HCEC 1CT (cell line): ENCODE measurements at regions not wholly inside any gene's neighbourhood (a gene's known extent, or its start where the extent isn't known, plus 50 kb on each side); places are given as distances from the start of the nearest gene placed in this dataset.
"Not testable (repeated sequence)": the region's sequence is repeated elsewhere in the genome, so short reads cannot be mapped to it uniquely, and the experiment has no call there.

Experiments
- DNase-seq: peaks from one replicate; pipeline ENCODE4 v3.0.0-alpha.2; 2017

- DNase-seq: not testable (repeated sequence)
These were observed 56.6 kb upstream of the ASNS start for GRCh38 chr7:97928844-97929243.

GRCh38 chr7:97927790-97928748, 55.9 kb upstream of the ASNS start:
- DNase-seq: peak; percentile 0
